WTC11 (cell line): ENCODE measurements at regions not wholly inside any gene's neighbourhood (a gene's known extent, or its start where the extent isn't known, plus 50 kb on each side); places are given as distances from the start of the nearest gene placed in this dataset.

Experiments used
- ATAC-seq: fragments of 200-7000 bp; cut with Tn5 transposase; 2 replicates; pipeline ENCODE4 v1.10.0; 2021; ENCODE audit warnings: mild to moderate bottlenecking, moderate library complexity
- CTCF ChIA-PET: fragments of 300-600 bp; sonication (Branson Sonifier 250); formaldehyde crosslinking; loops from one replicate; lab custom pipeline; 2021; ENCODE audit warnings: antibody characterized with exemption; lab: Charles Lee
- POLR2A ChIA-PET: fragments of 350-600 bp; sonication (Branson Sonifier 250); formaldehyde crosslinking; loops from one replicate; lab custom pipeline; 2021; ENCODE audit warnings: antibody characterized with exemption; lab: Charles Lee
- DNase-seq: peaks from one replicate; pipeline ENCODE4 v3.0.0; 2021; ENCODE audit warnings: low spot score
- H3K27ac Mint-ChIP-seq: 2 replicates; pipeline ENCODE4 v1.8.0; 2021; ENCODE audit warnings: mixed read lengths
- H3K27me3 Mint-ChIP-seq: 2 replicates; pipeline ENCODE4 v1.8.0; 2021; ENCODE audit warnings: low read depth, mild to moderate bottlenecking, moderate library complexity, mixed read lengths
- H3K36me3 Mint-ChIP-seq: 2 replicates; pipeline ENCODE4 v1.8.0; 2021; ENCODE audit warnings: mixed read lengths
- H3K4me1 Mint-ChIP-seq: 2 replicates; pipeline ENCODE4 v1.8.0; 2022; ENCODE audit warnings: mixed read lengths
- H3K4me3 Mint-ChIP-seq: 2 replicates; pipeline ENCODE4 v1.8.0; 2021; ENCODE audit warnings: mild to moderate bottlenecking, moderate library complexity, mixed read lengths
- H3K9me3 Mint-ChIP-seq: 2 replicates; pipeline ENCODE4 v1.8.0; 2021; ENCODE audit warnings: mixed read lengths
- ATF1 ChIP-seq: sonication (generic); formaldehyde crosslinking; IDR thresholded peaks from 2 replicates; pipeline ENCODE4 v1.8.1; 2023; ENCODE audit warnings: mild to moderate bottlenecking, moderate library complexity, missing genetic modification reagents
- ATF3 ChIP-seq: sonication (generic); formaldehyde crosslinking; conservative IDR thresholded peaks from 2 replicates; pipeline ENCODE4 v1.8.1; 2022; ENCODE audit warnings: mild to moderate bottlenecking, missing genetic modification reagents
- ELF4 ChIP-seq: sonication (generic); formaldehyde crosslinking; IDR thresholded peaks from 2 replicates; pipeline ENCODE4 v1.8.1; 2022; ENCODE audit warnings: low read depth, mild to moderate bottlenecking, moderate library complexity, missing genetic modification reagents
- KAT7 ChIP-seq: sonication (generic); formaldehyde crosslinking; IDR thresholded peaks from 2 replicates; pipeline ENCODE4 v1.8.1; 2023; ENCODE audit warnings: missing genetic modification reagents, mild to moderate bottlenecking, borderline replicate concordance
- MXD4 ChIP-seq: fragments of 250-450 bp; sonication (Bioruptor Pico); IDR thresholded peaks from 2 replicates; pipeline ENCODE4 v1.8.0; 2021; ENCODE audit warnings: mild to moderate bottlenecking, moderate library complexity, borderline replicate concordance
- NFE2L1 ChIP-seq: sonication (generic); formaldehyde crosslinking; IDR thresholded peaks from 2 replicates; pipeline ENCODE4 v1.8.1; 2023; ENCODE audit warnings: missing genetic modification reagents
- NR1H2 ChIP-seq: sonication (generic); formaldehyde crosslinking; IDR thresholded peaks from 2 replicates; pipeline ENCODE4 v1.9.0; 2021; ENCODE audit warnings: mild to moderate bottlenecking, moderate library complexity, missing genetic modification reagents
- NR2C2 ChIP-seq: sonication (generic); formaldehyde crosslinking; IDR thresholded peaks from 2 replicates; pipeline ENCODE4 v1.8.0; 2022; ENCODE audit warnings: mild to moderate bottlenecking, missing genetic modification reagents
- NR3C1 ChIP-seq: sonication (generic); formaldehyde crosslinking; conservative IDR thresholded peaks from 2 replicates; pipeline ENCODE4 v1.8.1; 2023; ENCODE audit warnings: low read depth, mild to moderate bottlenecking, missing genetic modification reagents
- OVOL2 ChIP-seq: fragments of 250-450 bp; sonication (Bioruptor Pico); IDR thresholded peaks from 2 replicates; pipeline ENCODE4 v1.9.0; 2021; ENCODE audit warnings: mild to moderate bottlenecking, borderline replicate concordance
- RORB ChIP-seq: fragments of 250-450 bp; sonication (Bioruptor Pico); IDR thresholded peaks from 2 replicates; pipeline ENCODE4 v1.9.0; 2021; ENCODE audit warnings: mild to moderate bottlenecking
- SMAD4 ChIP-seq: sonication (generic); formaldehyde crosslinking; IDR thresholded peaks from 2 replicates; pipeline ENCODE4 v1.8.0; 2022; ENCODE audit warnings: mild to moderate bottlenecking, missing genetic modification reagents
- SP1 ChIP-seq: sonication (generic); formaldehyde crosslinking; conservative IDR thresholded peaks from 2 replicates; pipeline ENCODE4 v1.8.1; 2022; ENCODE audit warnings: missing genetic modification reagents
- TCF7 ChIP-seq: sonication (generic); formaldehyde crosslinking; IDR thresholded peaks from 2 replicates; pipeline ENCODE4 v1.8.0; 2022; ENCODE audit warnings: mild to moderate bottlenecking, low read depth, missing genetic modification reagents, moderate library complexity
- USF1 ChIP-seq: sonication (generic); formaldehyde crosslinking; IDR thresholded peaks from 2 replicates; pipeline ENCODE4 v1.8.0; 2022; ENCODE audit warnings: mild to moderate bottlenecking, missing genetic modification reagents
- ZNF219 ChIP-seq: sonication (generic); formaldehyde crosslinking; IDR thresholded peaks from 2 replicates; pipeline ENCODE4 v1.8.0; 2023; ENCODE audit warnings: missing genetic modification reagents, mild to moderate bottlenecking, borderline replicate concordance
- ZNF263 ChIP-seq: sonication (generic); formaldehyde crosslinking; IDR thresholded peaks from 2 replicates; pipeline ENCODE4 v1.8.1; 2022; ENCODE audit warnings: low read depth, mild to moderate bottlenecking, moderate library complexity, missing genetic modification reagents
- ZNF416 ChIP-seq: fragments of 250-450 bp; sonication (Bioruptor Pico); IDR thresholded peaks from 2 replicates; pipeline ENCODE4 v1.9.0; 2021; ENCODE audit warnings: mild to moderate bottlenecking, inconsistent platforms
- ZNF671 ChIP-seq: fragments of 250-450 bp; sonication (Bioruptor Pico); IDR thresholded peaks from 2 replicates; pipeline ENCODE4 v1.8.0; 2021; ENCODE audit warnings: mild to moderate bottlenecking
- TF ChIP-seq, protein P1 (sequence below): sonication (generic); formaldehyde crosslinking; IDR thresholded peaks from 2 replicates; pipeline ENCODE4 v1.8.1; 2023; ENCODE audit warnings: mild to moderate bottlenecking, missing genetic modification reagents
- TF ChIP-seq, protein P2 (sequence below): sonication (generic); formaldehyde crosslinking; IDR thresholded peaks from 2 replicates; pipeline ENCODE4 v1.8.0; 2023; ENCODE audit warnings: missing genetic modification reagents, mild to moderate bottlenecking, borderline replicate concordance

- H3K27ac Mint-ChIP-seq = 0 out of 2 replicates have a peak overlapping the region, but pooled peaks have one; percentile 0
- ChIA-PET POLR2A (no interaction called here), CTCF (no interaction called here)
- peaks cover 10% of the 10 kb centered on the region for H3K9me3 Mint-ChIP-seq
- no peak overlapping the region for H3K4me3 Mint-ChIP-seq
- H3K27me3 Mint-ChIP-seq = no peaks in the 10 kb centered on the region
- no peak for TF ChIP-seq USF1 (CRISPR knock-in tag)
- TF ChIP-seq, protein P1, sequence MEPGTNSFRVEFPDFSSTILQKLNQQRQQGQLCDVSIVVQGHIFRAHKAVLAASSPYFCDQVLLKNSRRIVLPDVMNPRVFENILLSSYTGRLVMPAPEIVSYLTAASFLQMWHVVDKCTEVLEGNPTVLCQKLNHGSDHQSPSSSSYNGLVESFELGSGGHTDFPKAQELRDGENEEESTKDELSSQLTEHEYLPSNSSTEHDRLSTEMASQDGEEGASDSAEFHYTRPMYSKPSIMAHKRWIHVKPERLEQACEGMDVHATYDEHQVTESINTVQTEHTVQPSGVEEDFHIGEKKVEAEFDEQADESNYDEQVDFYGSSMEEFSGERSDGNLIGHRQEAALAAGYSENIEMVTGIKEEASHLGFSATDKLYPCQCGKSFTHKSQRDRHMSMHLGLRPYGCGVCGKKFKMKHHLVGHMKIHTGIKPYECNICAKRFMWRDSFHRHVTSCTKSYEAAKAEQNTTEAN (CRISPR knock-in tag) = peak; percentile 38; the same call in 1 of the 2 replicates
- peaks cover 8% of the 10 kb centered on the region for H3K36me3 Mint-ChIP-seq
- DNase-seq (no peak), ATAC-seq (no peak)
- H3K4me1 Mint-ChIP-seq = peaks cover 31% of the 10 kb centered on the region
Observed at GRCh38 chr6:163635315-163635714, 220.8 kb downstream of the QKI start.

GRCh38 chr6:163634211-163635171 is 220.0 kb downstream of the QKI start:
- H3K27me3 Mint-ChIP-seq = no peaks in the 10 kb centered on the region; the same call in 1 of the 2 replicates
- DNase-seq = peak; percentile 24
- CTCF ChIA-PET = interaction anchor here (1.1 kb wide), 1 partner anchor 514 kb away, joined by 3 read pairs; no protein-coding TSS in a partner anchor
- peak; percentile 59 for ATAC-seq
- peaks cover 17% of the 10 kb centered on the region for H3K36me3 Mint-ChIP-seq
- POLR2A ChIA-PET = no interaction called here
- H3K4me3 Mint-ChIP-seq = no peak overlapping the region
- H3K9me3 Mint-ChIP-seq = peaks cover 14% of the 10 kb centered on the region
- peaks cover 31% of the 10 kb centered on the region for H3K4me1 Mint-ChIP-seq
- H3K27ac Mint-ChIP-seq = peak overlapping the region; percentile 63; the same call in 1 of the 2 replicates
- TF ChIP-seq SMAD4 (no peak), ATF1 (CRISPR knock-in tag) (no peak), ZNF263 (no peak), ELF4 (CRISPR knock-in tag) (no peak), OVOL2 (no peak), SP1 (CRISPR knock-in tag) (no peak), NR2C2 (CRISPR knock-in tag) (no peak), NR1H2 (CRISPR knock-in tag) (no peak), NR3C1 (CRISPR knock-in tag) (no peak), ATF3 (CRISPR knock-in tag) (no peak), ZNF219 (CRISPR knock-in tag) (no peak), ZNF671 (CRISPR knock-in tag) (no peak), TCF7 (no peak), KAT7 (no peak), ZNF416 (no peak), NFE2L1 (CRISPR knock-in tag) (no peak), MXD4 (CRISPR knock-in tag) (no peak), RORB (CRISPR knock-in tag) (no peak)
- TF ChIP-seq, protein P1 (CRISPR knock-in tag) = no peak
- TF ChIP-seq, protein P2, sequence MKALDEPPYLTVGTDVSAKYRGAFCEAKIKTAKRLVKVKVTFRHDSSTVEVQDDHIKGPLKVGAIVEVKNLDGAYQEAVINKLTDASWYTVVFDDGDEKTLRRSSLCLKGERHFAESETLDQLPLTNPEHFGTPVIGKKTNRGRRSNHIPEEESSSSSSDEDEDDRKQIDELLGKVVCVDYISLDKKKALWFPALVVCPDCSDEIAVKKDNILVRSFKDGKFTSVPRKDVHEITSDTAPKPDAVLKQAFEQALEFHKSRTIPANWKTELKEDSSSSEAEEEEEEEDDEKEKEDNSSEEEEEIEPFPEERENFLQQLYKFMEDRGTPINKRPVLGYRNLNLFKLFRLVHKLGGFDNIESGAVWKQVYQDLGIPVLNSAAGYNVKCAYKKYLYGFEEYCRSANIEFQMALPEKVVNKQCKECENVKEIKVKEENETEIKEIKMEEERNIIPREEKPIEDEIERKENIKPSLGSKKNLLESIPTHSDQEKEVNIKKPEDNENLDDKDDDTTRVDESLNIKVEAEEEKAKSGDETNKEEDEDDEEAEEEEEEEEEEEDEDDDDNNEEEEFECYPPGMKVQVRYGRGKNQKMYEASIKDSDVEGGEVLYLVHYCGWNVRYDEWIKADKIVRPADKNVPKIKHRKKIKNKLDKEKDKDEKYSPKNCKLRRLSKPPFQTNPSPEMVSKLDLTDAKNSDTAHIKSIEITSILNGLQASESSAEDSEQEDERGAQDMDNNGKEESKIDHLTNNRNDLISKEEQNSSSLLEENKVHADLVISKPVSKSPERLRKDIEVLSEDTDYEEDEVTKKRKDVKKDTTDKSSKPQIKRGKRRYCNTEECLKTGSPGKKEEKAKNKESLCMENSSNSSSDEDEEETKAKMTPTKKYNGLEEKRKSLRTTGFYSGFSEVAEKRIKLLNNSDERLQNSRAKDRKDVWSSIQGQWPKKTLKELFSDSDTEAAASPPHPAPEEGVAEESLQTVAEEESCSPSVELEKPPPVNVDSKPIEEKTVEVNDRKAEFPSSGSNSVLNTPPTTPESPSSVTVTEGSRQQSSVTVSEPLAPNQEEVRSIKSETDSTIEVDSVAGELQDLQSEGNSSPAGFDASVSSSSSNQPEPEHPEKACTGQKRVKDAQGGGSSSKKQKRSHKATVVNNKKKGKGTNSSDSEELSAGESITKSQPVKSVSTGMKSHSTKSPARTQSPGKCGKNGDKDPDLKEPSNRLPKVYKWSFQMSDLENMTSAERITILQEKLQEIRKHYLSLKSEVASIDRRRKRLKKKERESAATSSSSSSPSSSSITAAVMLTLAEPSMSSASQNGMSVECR (CRISPR knock-in tag) = no peak
